ENCODE measurements at regions not wholly inside any gene's neighbourhood (a gene's known extent, or its start where the extent isn't known, plus 50 kb on each side); places are given as distances from the start of the nearest gene placed in this dataset.

DNA sequence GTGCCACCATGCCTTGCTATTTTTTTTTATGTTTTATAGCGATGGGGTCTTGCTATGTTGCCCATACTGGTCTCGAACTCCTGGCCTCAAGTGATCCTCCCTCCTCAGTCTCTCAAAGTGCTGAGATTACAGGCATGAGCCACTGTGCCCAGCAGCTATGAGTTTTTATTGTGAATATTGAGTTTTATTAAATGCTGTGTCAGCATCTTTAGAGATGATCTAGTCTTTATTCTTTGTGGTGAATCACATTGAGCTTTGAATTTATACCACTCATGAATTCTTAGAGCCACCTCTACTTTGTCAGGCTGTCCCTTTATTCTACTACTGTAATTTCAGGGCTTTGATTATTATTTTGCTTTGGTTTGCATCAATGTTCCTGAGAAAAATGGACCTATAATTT, 428.3 kb downstream of the BTBD3 start:
- H2BK120ac ChIP-seq (replicated peaks; ENCODE audit: low read depth, low read length): no peak overlapping the region
- H3K27me3 ChIP-seq (replicated peaks in 1 of 4; ENCODE audit: control insufficient read depth in 3 of 4, extremely low read depth in 1 of 4, insufficient read depth in 3 of 4, low read length in 3 of 4): no peaks in the 10 kb centered on the region
- 89% methylated on average over 2 of the region's 2 CpGs; no CpG with 5 or more reads in 1 of the 2 experiments for WGBS, 2 experiments (ENCODE audit: extremely low coverage in 1 of 2, insufficient coverage in 1 of 2, insufficient read length in 1 of 2, insufficient replicate concordance in 2 of 2, low coverage in 1 of 2, low lambda C conversion rate in 2 of 2, missing lambda C conversion rate in 1 of 2)
- no peak overlapping the region for H4K91ac ChIP-seq (replicated peaks; ENCODE audit: insufficient read length, low read length)
- DNase-seq (ENCODE audit: low read depth in 1 of 2, low spot score in 2 of 2): no peak
- TF ChIP-seq MAFK (IDR thresholded peaks at IDR 0.05; ENCODE audit: low read depth, low read length) (peak; percentile 96), CTBP2 (IDR thresholded peaks at IDR 0.05; ENCODE audit: borderline replicate concordance, insufficient read depth, insufficient read length, low read length) (no peak)
- H2BK20ac ChIP-seq (ENCODE audit: low read length): no peak overlapping the region
- ChIA-PET CTCF (ENCODE audit: partially characterized antibody) (no interaction called here), POLR2A (ENCODE audit: partially characterized antibody) (no interaction called here)
- H3K56ac ChIP-seq (replicated peaks; ENCODE audit: insufficient read length, low read depth, low read length): no peak overlapping the region
- no peaks in the 10 kb centered on the region for H3K79me1 ChIP-seq (ENCODE audit: low read depth, low read length)
- H4K5ac ChIP-seq (ENCODE audit: insufficient read length, low read depth, low read length): no peak overlapping the region
- H3K4me3 ChIP-seq (ENCODE audit: extremely low read depth in 1 of 4, insufficient read depth in 2 of 4, low read depth in 3 of 4, low read length in 4 of 4): no peak overlapping the region
- no peak for FAIRE-seq
- no peak overlapping the region for H2BK12ac ChIP-seq (ENCODE audit: low read depth, low read length)
- no peak overlapping the region for H3K9ac ChIP-seq (replicated peaks in 1 of 4; ENCODE audit: extremely low read depth in 1 of 4, low read depth in 3 of 4, low read length in 3 of 4)
- no peak overlapping the region for H4K8ac ChIP-seq (ENCODE audit: extremely low read depth, insufficient read depth, low read length)
- H3K4ac ChIP-seq (replicated peaks; ENCODE audit: insufficient read length, low read depth, low read length): no peak overlapping the region
- H3K18ac ChIP-seq (ENCODE audit: extremely low read depth, low read length): no peak overlapping the region
- no peaks in the 10 kb centered on the region for H3K79me2 ChIP-seq (ENCODE audit: control insufficient read depth in 1 of 2, insufficient read depth in 2 of 2, low read length in 2 of 2)
- H3K4me2 ChIP-seq (ENCODE audit: insufficient read depth in 1 of 2, low read depth in 2 of 2, low read length in 2 of 2): no peak overlapping the region
- H4K20me1 ChIP-seq (replicated peaks in 1 of 2; ENCODE audit: control insufficient read depth in 1 of 2, insufficient read depth in 2 of 2, low read length in 2 of 2): no peaks in the 10 kb centered on the region
- H3K14ac ChIP-seq (ENCODE audit: insufficient read length): no peak overlapping the region
- no peaks in the 10 kb centered on the region; the same call in 1 of the 2 replicates for H3K23me2 ChIP-seq (ENCODE audit: low read depth, low read length)
- H2AFZ ChIP-seq (ENCODE audit: low read length): no peak overlapping the region
- no peaks in the 10 kb centered on the region for H3K36me3 ChIP-seq (ENCODE audit: control insufficient read depth in 2 of 4, insufficient read depth in 4 of 4, low read length in 3 of 4)
- H2AK5ac ChIP-seq (ENCODE audit: low read depth, low read length): no peak overlapping the region
- H2BK5ac ChIP-seq (ENCODE audit: low read depth, low read length): no peak overlapping the region
- no peak overlapping the region for H2BK15ac ChIP-seq (ENCODE audit: low read length)
- H3K27ac ChIP-seq (ENCODE audit: low read depth, low read length): no peak overlapping the region
- H3K23ac ChIP-seq (ENCODE audit: insufficient read length): no peak overlapping the region
- H3K4me1 ChIP-seq (replicated peaks in 1 of 4; ENCODE audit: control insufficient read depth in 3 of 4, insufficient read depth in 4 of 4, low read length in 3 of 4): peaks cover 0 to 4% (median 0%) of the 10 kb centered on the region in 4 experiments; a peak in 1 of 7 replicates
- H3K9me3 ChIP-seq (ENCODE audit: insufficient read depth in 2 of 2, low read depth in 1 of 2, low read length in 1 of 2): no peaks in the 10 kb centered on the region

Data from H1 (cell line).